ENCODE measurements at regions not wholly inside any gene's neighbourhood (a gene's known extent, or its start where the extent isn't known, plus 50 kb on each side); places are given as distances from the start of the nearest gene placed in this dataset.

DNA sequence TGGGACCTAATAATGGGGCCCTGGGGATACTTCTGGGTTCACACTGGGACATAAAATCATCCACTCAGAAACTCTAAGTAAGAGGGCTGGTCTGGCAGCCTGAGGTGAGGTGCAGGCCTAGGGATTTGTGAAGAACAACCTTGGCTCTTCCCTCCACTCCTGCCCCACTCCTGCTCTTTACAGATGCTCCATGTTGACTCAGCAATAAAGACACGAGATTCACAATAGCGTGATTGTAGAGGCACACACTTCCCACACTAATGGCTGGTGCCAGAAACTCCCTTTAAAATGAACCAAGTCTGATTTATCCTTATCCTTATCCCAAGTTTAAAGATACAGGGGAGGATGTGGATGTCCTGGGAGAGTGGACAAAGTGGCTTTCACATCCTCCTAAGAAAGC is 228.2 kb downstream of the ACTR3 start:
- H3K79me2 ChIP-seq (ENCODE audit: control insufficient read depth, insufficient read depth, low read length), result no peaks in the 10 kb centered on the region
- no peaks in the 10 kb centered on the region for H3K27me3 ChIP-seq (ENCODE audit: control insufficient read depth, insufficient read depth, low read length)
- H3K4me3 ChIP-seq (replicated peaks in 1 of 4; ENCODE audit: control extremely low read depth in 1 of 4, insufficient read depth in 1 of 4, low read depth in 3 of 4, low read length in 4 of 4), result no peak overlapping the region
- H2AFZ ChIP-seq (ENCODE audit: low read length), result no peak overlapping the region
- no peaks in the 10 kb centered on the region for H3K4me1 ChIP-seq (ENCODE audit: control insufficient read depth, extremely low read depth, insufficient read depth, low read length)
- no peaks in the 10 kb centered on the region for H4K20me1 ChIP-seq (ENCODE audit: control insufficient read depth, extremely low read depth, insufficient read depth, low read length)
- no peaks in the 10 kb centered on the region for H3K9me3 ChIP-seq (ENCODE audit: control insufficient read depth, insufficient read depth, low read depth, low read length)
- no peak overlapping the region for H3K9ac ChIP-seq (ENCODE audit: insufficient read depth, low read length)
- no peak for DNase-seq (ENCODE audit: low read depth in 2 of 2)
- H3K36me3 ChIP-seq (ENCODE audit: control insufficient read depth, insufficient read depth, low read length), result no peaks in the 10 kb centered on the region
- no peak overlapping the region for H3K27ac ChIP-seq (ENCODE audit: insufficient read depth, low read length)
- no peak overlapping the region for H3K4me2 ChIP-seq (ENCODE audit: extremely low read depth, insufficient read depth, low read length)
- TF ChIP-seq EZH2 (IDR thresholded peaks at IDR 0.05; ENCODE audit: low read length, missing control alignments), result no peak
- TF ChIP-seq, protein P1, sequence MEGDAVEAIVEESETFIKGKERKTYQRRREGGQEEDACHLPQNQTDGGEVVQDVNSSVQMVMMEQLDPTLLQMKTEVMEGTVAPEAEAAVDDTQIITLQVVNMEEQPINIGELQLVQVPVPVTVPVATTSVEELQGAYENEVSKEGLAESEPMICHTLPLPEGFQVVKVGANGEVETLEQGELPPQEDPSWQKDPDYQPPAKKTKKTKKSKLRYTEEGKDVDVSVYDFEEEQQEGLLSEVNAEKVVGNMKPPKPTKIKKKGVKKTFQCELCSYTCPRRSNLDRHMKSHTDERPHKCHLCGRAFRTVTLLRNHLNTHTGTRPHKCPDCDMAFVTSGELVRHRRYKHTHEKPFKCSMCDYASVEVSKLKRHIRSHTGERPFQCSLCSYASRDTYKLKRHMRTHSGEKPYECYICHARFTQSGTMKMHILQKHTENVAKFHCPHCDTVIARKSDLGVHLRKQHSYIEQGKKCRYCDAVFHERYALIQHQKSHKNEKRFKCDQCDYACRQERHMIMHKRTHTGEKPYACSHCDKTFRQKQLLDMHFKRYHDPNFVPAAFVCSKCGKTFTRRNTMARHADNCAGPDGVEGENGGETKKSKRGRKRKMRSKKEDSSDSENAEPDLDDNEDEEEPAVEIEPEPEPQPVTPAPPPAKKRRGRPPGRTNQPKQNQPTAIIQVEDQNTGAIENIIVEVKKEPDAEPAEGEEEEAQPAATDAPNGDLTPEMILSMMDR (conservative IDR thresholded peaks at IDR 0.05 in 1 of 2, IDR thresholded peaks at IDR 0.05 in 1 of 2; ENCODE audit: low read depth in 1 of 2, low read length in 2 of 2), result no peak

DNA sequence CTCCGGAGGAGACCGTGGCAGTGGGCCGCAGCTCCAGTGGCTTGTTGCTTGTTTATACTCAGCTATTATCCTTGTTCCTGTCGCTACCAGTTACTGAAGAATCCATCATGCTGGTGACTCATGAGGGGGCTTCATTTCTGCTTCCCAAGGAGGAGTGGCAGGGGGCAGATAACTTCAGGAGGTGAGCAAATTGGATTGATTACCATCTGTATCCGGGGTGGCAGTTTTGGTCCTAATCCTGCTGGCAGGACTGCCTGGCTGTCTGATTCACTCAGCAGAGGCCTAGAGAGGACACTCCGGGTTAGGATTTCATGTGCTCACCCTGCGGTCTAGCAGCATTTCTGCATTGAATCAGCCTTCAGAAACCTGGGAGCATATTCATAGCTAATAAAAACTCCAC is 230.0 kb downstream of the ACTR3 start:
- Histone ChIP-seq H3K4me2 (ENCODE audit: extremely low read depth, insufficient read depth, low read length) (no peak overlapping the region), H3K4me1 (ENCODE audit: control insufficient read depth, extremely low read depth, insufficient read depth, low read length) (no peaks in the 10 kb centered on the region), H3K27ac (ENCODE audit: insufficient read depth, low read length) (no peak overlapping the region), H3K36me3 (ENCODE audit: control insufficient read depth, insufficient read depth, low read length) (no peaks in the 10 kb centered on the region), H3K9ac (ENCODE audit: insufficient read depth, low read length) (no peak overlapping the region), H3K9me3 (ENCODE audit: control insufficient read depth, insufficient read depth, low read depth, low read length) (no peaks in the 10 kb centered on the region), H3K79me2 (ENCODE audit: control insufficient read depth, insufficient read depth, low read length) (no peaks in the 10 kb centered on the region), H3K4me3 (replicated peaks in 1 of 4; ENCODE audit: control extremely low read depth in 1 of 4, insufficient read depth in 1 of 4, low read depth in 3 of 4, low read length in 4 of 4) (no peak overlapping the region), H2AFZ (ENCODE audit: low read length) (no peak overlapping the region), H4K20me1 (ENCODE audit: control insufficient read depth, extremely low read depth, insufficient read depth, low read length) (no peaks in the 10 kb centered on the region), H3K27me3 (ENCODE audit: control insufficient read depth, insufficient read depth, low read length) (no peaks in the 10 kb centered on the region)
- peak in 1 of 2 donors; percentile 59 for DNase-seq (ENCODE audit: low read depth in 2 of 2)
- TF ChIP-seq, protein P1 (conservative IDR thresholded peaks at IDR 0.05 in 1 of 2, IDR thresholded peaks at IDR 0.05 in 1 of 2; ENCODE audit: low read depth in 1 of 2, low read length in 2 of 2), result no peak
- TF ChIP-seq EZH2 (IDR thresholded peaks at IDR 0.05; ENCODE audit: low read length, missing control alignments), result no peak

DNA sequence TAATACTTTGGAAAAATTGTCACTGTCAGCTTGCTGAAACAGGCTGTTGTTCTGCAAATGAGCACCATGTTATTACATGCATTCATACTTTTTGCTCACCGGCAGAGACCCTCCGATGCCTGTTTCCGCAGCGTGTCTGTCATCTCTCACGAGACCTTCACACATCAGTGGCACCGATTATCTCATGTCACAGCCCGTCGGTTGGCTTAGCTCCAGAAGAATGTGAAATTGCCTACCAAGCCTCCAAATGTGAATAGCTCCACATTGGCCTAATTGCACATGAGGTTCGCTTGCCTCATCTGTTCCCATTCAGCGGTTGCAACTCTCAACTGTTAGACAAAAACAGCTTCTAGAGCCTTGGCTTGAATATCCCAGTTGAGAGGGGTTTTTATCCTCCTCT is 233.0 kb downstream of the ACTR3 start:
- no peak for TF ChIP-seq EZH2 (IDR thresholded peaks at IDR 0.05; ENCODE audit: low read length, missing control alignments)
- TF ChIP-seq, protein P1 (conservative IDR thresholded peaks at IDR 0.05 in 1 of 2, IDR thresholded peaks at IDR 0.05 in 1 of 2; ENCODE audit: low read depth in 1 of 2, low read length in 2 of 2), result no peak
- H3K4me3 ChIP-seq (replicated peaks in 1 of 4; ENCODE audit: control extremely low read depth in 1 of 4, insufficient read depth in 1 of 4, low read depth in 3 of 4, low read length in 4 of 4), result no peak overlapping the region
- H3K27me3 ChIP-seq (ENCODE audit: control insufficient read depth, insufficient read depth, low read length), result no peaks in the 10 kb centered on the region
- H3K4me1 ChIP-seq (ENCODE audit: control insufficient read depth, extremely low read depth, insufficient read depth, low read length), result no peaks in the 10 kb centered on the region
- no peaks in the 10 kb centered on the region for H3K36me3 ChIP-seq (ENCODE audit: control insufficient read depth, insufficient read depth, low read length)
- H4K20me1 ChIP-seq (ENCODE audit: control insufficient read depth, extremely low read depth, insufficient read depth, low read length), result no peaks in the 10 kb centered on the region
- no peak overlapping the region for H3K9ac ChIP-seq (ENCODE audit: insufficient read depth, low read length)
- no peak overlapping the region for H3K27ac ChIP-seq (ENCODE audit: insufficient read depth, low read length)
- H3K9me3 ChIP-seq (ENCODE audit: control insufficient read depth, insufficient read depth, low read depth, low read length), result no peaks in the 10 kb centered on the region
- no peaks in the 10 kb centered on the region for H3K79me2 ChIP-seq (ENCODE audit: control insufficient read depth, insufficient read depth, low read length)
- no peak overlapping the region for H3K4me2 ChIP-seq (ENCODE audit: extremely low read depth, insufficient read depth, low read length)
- DNase-seq (ENCODE audit: low read depth in 2 of 2), result no peak
- H2AFZ ChIP-seq (ENCODE audit: low read length), result no peak overlapping the region

Measured in fibroblast of lung (primary cell).